ENCODE measurements at regions not wholly inside any gene's neighbourhood (a gene's known extent, or its start where the extent isn't known, plus 50 kb on each side); places are given as distances from the start of the nearest gene placed in this dataset.

DNA sequence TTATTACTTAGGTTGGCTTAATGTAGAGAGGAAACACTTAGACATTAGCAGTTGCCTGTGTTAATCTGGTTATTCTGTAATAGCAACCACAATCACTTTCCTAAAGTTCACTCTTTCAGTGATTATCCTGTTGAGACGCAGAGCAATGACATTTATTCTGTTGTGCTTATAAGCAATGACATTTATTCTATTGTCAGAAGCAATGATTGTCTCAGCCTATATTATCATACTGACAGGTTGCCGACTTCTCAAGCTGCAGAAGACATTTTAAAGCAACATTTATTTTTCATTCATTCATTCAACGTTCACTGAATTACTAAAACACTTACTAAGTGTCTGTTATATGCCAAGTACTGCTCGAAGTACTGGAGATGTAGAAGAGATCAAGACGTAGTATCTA, 193.5 kb upstream of the SLITRK3 start:
- TF ChIP-seq, protein P1, sequence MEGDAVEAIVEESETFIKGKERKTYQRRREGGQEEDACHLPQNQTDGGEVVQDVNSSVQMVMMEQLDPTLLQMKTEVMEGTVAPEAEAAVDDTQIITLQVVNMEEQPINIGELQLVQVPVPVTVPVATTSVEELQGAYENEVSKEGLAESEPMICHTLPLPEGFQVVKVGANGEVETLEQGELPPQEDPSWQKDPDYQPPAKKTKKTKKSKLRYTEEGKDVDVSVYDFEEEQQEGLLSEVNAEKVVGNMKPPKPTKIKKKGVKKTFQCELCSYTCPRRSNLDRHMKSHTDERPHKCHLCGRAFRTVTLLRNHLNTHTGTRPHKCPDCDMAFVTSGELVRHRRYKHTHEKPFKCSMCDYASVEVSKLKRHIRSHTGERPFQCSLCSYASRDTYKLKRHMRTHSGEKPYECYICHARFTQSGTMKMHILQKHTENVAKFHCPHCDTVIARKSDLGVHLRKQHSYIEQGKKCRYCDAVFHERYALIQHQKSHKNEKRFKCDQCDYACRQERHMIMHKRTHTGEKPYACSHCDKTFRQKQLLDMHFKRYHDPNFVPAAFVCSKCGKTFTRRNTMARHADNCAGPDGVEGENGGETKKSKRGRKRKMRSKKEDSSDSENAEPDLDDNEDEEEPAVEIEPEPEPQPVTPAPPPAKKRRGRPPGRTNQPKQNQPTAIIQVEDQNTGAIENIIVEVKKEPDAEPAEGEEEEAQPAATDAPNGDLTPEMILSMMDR (IDR thresholded peaks at IDR 0.05; ENCODE audit: extremely low read depth, low read depth, low read length) = no peak
- DNase-seq (ENCODE audit: insufficient read length, low spot score, missing footprints) = no peak
- Histone ChIP-seq H3K9me3 (ENCODE audit: low read depth, low read length) (no peaks in the 10 kb centered on the region), H3K36me3 (ENCODE audit: insufficient read depth, low read length) (no peaks in the 10 kb centered on the region), H3K4me2 (ENCODE audit: insufficient read depth, low read length) (no peak overlapping the region), H3K4me1 (ENCODE audit: insufficient read depth, low read length) (no peaks in the 10 kb centered on the region), H3K4me3 (ENCODE audit: insufficient read depth, low read length) (no peak overlapping the region), H4K20me1 (ENCODE audit: insufficient read depth, low read length) (no peaks in the 10 kb centered on the region), H3K27ac (ENCODE audit: low read depth, low read length) (no peak overlapping the region), H3K27me3 (ENCODE audit: insufficient read depth, low read length) (no peaks in the 10 kb centered on the region), H2AFZ (ENCODE audit: low read length) (no peak overlapping the region), H3K79me2 (ENCODE audit: insufficient read depth, low read length) (no peaks in the 10 kb centered on the region)

DNA sequence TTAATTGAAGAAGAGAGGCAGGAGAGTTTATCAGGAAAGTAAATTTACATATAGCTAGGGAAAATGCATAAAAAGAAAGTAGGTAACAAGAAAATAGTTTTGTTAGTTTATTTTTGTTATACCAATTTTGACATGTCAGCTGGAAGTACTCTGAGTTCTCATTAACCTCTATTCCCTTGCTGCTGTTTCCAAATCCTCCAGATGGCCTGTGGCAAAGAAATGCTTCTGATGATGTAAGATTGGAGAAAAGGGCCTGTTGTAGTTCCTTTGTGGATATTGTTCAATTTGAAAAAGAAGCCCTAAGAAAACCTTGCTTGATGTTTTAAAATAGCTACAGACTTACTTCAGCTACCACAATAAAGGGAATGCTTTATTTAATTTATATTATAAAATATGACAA, 192.9 kb upstream of the SLITRK3 start:
- no peaks in the 10 kb centered on the region for H3K9me3 ChIP-seq (ENCODE audit: low read depth, low read length)
- H3K27me3 ChIP-seq (ENCODE audit: insufficient read depth, low read length) = no peaks in the 10 kb centered on the region
- H3K4me1 ChIP-seq (ENCODE audit: insufficient read depth, low read length) = no peaks in the 10 kb centered on the region
- no peak overlapping the region for H2AFZ ChIP-seq (ENCODE audit: low read length)
- no peak overlapping the region for H3K4me2 ChIP-seq (ENCODE audit: insufficient read depth, low read length)
- TF ChIP-seq, protein P1 (IDR thresholded peaks at IDR 0.05; ENCODE audit: extremely low read depth, low read depth, low read length) = no peak
- no peaks in the 10 kb centered on the region for H4K20me1 ChIP-seq (ENCODE audit: insufficient read depth, low read length)
- H3K79me2 ChIP-seq (ENCODE audit: insufficient read depth, low read length) = no peaks in the 10 kb centered on the region
- H3K36me3 ChIP-seq (ENCODE audit: insufficient read depth, low read length) = no peaks in the 10 kb centered on the region
- no peak overlapping the region for H3K4me3 ChIP-seq (ENCODE audit: insufficient read depth, low read length)
- DNase-seq (ENCODE audit: insufficient read length, low spot score, missing footprints) = no peak
- no peak overlapping the region for H3K27ac ChIP-seq (ENCODE audit: low read depth, low read length)

DNA sequence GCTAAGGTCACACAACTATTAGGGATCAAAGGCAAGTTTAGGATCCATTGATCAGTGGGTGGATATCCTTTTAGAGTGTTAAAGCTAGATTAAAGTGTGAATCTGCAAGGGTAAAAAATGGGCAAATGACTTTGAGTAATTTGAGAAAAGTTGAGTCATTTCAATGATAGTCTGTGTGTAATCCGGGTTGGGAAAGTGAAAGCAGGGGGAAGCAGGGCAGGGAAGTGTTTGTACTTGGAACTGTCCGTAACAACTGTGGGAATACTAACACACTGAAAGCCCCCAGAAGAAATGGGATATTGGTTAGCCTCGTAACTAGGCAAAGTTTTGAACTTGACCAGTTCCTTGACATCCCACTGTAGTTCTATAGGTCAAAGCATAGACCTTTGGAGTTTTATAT, 187.2 kb upstream of the SLITRK3 start:
- no peak overlapping the region for H2AFZ ChIP-seq (ENCODE audit: low read length)
- no peak for DNase-seq (ENCODE audit: insufficient read length, low spot score, missing footprints)
- no peak overlapping the region for H3K27ac ChIP-seq (ENCODE audit: low read depth, low read length)
- no peak overlapping the region for H3K4me2 ChIP-seq (ENCODE audit: insufficient read depth, low read length)
- no peaks in the 10 kb centered on the region for H3K79me2 ChIP-seq (ENCODE audit: insufficient read depth, low read length)
- H3K36me3 ChIP-seq (ENCODE audit: insufficient read depth, low read length) = no peaks in the 10 kb centered on the region
- no peaks in the 10 kb centered on the region for H3K27me3 ChIP-seq (ENCODE audit: insufficient read depth, low read length)
- H3K4me1 ChIP-seq (ENCODE audit: insufficient read depth, low read length) = no peaks in the 10 kb centered on the region
- H3K4me3 ChIP-seq (ENCODE audit: insufficient read depth, low read length) = no peak overlapping the region
- TF ChIP-seq, protein P1 (IDR thresholded peaks at IDR 0.05; ENCODE audit: extremely low read depth, low read depth, low read length) = no peak
- no peaks in the 10 kb centered on the region for H4K20me1 ChIP-seq (ENCODE audit: insufficient read depth, low read length)
- peaks cover 3% of the 10 kb centered on the region for H3K9me3 ChIP-seq (ENCODE audit: low read depth, low read length)

DNA sequence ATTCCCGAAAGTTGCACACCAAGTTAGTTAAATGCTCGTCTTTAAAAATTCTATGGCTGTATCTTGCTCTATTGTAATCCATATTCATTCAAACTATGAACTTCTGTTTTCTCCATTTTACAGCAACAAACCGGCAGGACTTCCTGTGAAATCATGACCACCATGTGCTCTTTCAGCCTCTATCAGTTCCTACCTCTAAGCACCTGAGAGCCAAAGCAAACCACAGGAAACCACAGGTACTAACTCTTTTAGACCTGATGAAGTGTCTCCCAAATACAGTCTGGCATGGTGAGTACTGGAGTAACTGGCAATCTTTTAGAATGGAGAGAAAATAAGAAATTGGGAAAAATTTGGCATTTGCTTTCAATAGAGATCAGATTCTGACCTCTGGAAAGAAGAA, 186.5 kb upstream of the SLITRK3 start:
- H3K9me3 ChIP-seq (ENCODE audit: low read depth, low read length) = peaks cover 3% of the 10 kb centered on the region
- no peak overlapping the region for H3K4me3 ChIP-seq (ENCODE audit: insufficient read depth, low read length)
- no peaks in the 10 kb centered on the region for H3K27me3 ChIP-seq (ENCODE audit: insufficient read depth, low read length)
- H4K20me1 ChIP-seq (ENCODE audit: insufficient read depth, low read length) = no peaks in the 10 kb centered on the region
- no peaks in the 10 kb centered on the region for H3K4me1 ChIP-seq (ENCODE audit: insufficient read depth, low read length)
- no peak overlapping the region for H3K4me2 ChIP-seq (ENCODE audit: insufficient read depth, low read length)
- H3K36me3 ChIP-seq (ENCODE audit: insufficient read depth, low read length) = no peaks in the 10 kb centered on the region
- TF ChIP-seq, protein P1 (IDR thresholded peaks at IDR 0.05; ENCODE audit: extremely low read depth, low read depth, low read length) = no peak
- no peak overlapping the region for H3K27ac ChIP-seq (ENCODE audit: low read depth, low read length)
- no peak overlapping the region for H2AFZ ChIP-seq (ENCODE audit: low read length)
- no peaks in the 10 kb centered on the region for H3K79me2 ChIP-seq (ENCODE audit: insufficient read depth, low read length)
- no peak for DNase-seq (ENCODE audit: insufficient read length, low spot score, missing footprints)
